Ovary (tissue), 3 donors: ENCODE measurements at regions not wholly inside any gene's neighbourhood (a gene's known extent, or its start where the extent isn't known, plus 50 kb on each side); places are given as distances from the start of the nearest gene placed in this dataset.

Experiments
- CTCF ChIP-seq, 3 donors: fragments of 450-650 bp in 2 of 3; fragments of 200-600 bp in 1 of 3; IDR thresholded peaks; one replicate each; pipeline versions ENCODE4 v1.5.1 to v1.8.0; 2016 to 2022; ENCODE audit warnings: antibody characterized with exemption in 3 of 3, mild to moderate bottlenecking in 1 of 3
- POLR2A ChIP-seq: fragments of 450-650 bp; IDR thresholded peaks from one replicate; pipeline ENCODE4 v1.6.1; 2017; ENCODE audit warnings: antibody characterized with exemption, mild to moderate bottlenecking, moderate library complexity
- donor health status: DM: no; HTN: no; CAD: no.

GRCh38 chr20:50356962-50357782, 153.0 kb upstream of the PTPN1 start:
- TF ChIP-seq CTCF (IDR thresholded peaks at IDR 0.05), result no peak
- TF ChIP-seq POLR2A, result no peak
